GM19438 (cell line): ENCODE measurements at regions not wholly inside any gene's neighbourhood (a gene's known extent, or its start where the extent isn't known, plus 50 kb on each side); places are given as distances from the start of the nearest gene placed in this dataset.
"Not testable (repeated sequence)": the region's sequence is repeated elsewhere in the genome, so short reads cannot be mapped to it uniquely, and the experiment has no call there.

Experiments used
- ATAC-seq: cut with Tn5 transposase; IDR thresholded peaks from one replicate; pipeline ENCODE4 v1.9.1; 2021; ENCODE audit warnings: low read depth; ENCODE audit not compliant: unreplicated experiment

GRCh38 chr3:75237477-75237876, 426.7 kb upstream of the FRG2C start:
- ATAC-seq: no peak

GRCh38 chr3:75241226-75241962, 422.7 kb upstream of the FRG2C start:
- not testable (repeated sequence) for ATAC-seq

GRCh38 chr3:75242012-75242735, 422.0 kb upstream of the FRG2C start:
- no peak for ATAC-seq

- no peak for ATAC-seq
Measured at GRCh38 chr3:75248974-75249373, 415.2 kb upstream of the FRG2C start.

GRCh38 chr3:75254685-75255084, 409.4 kb upstream of the FRG2C start:
- no peak for ATAC-seq

- ATAC-seq: not testable (repeated sequence)
Measured at GRCh38 chr3:75258825-75259683, 405.1 kb upstream of the FRG2C start.

- ATAC-seq: not testable (repeated sequence)
Measured at GRCh38 chr3:75260975-75261374, 403.2 kb upstream of the FRG2C start.

- no peak for ATAC-seq
Measured at GRCh38 chr3:75262661-75263060, 401.5 kb upstream of the FRG2C start.

- ATAC-seq: no peak
Measured at GRCh38 chr3:75265897-75266296, 398.2 kb upstream of the FRG2C start.

- ATAC-seq: not testable (repeated sequence)
Measured at GRCh38 chr3:75268576-75268975, 395.6 kb upstream of the FRG2C start.

GRCh38 chr3:75272237-75272636, 391.9 kb upstream of the FRG2C start:
- ATAC-seq: not testable (repeated sequence)

GRCh38 chr3:75272691-75273090, 391.4 kb upstream of the FRG2C start:
- no peak for ATAC-seq

GRCh38 chr3:75285531-75286148, 378.5 kb upstream of the FRG2C start:
- not testable (repeated sequence) for ATAC-seq

GRCh38 chr3:75288972-75289574, 375.1 kb upstream of the FRG2C start:
- ATAC-seq: not testable (repeated sequence)

- no peak for ATAC-seq
Measured at GRCh38 chr3:75294124-75294523, 370.0 kb upstream of the FRG2C start.

- ATAC-seq: no peak
Measured at GRCh38 chr3:75295013-75295412, 369.1 kb upstream of the FRG2C start.

GRCh38 chr3:75296858-75297257, 367.3 kb upstream of the FRG2C start:
- ATAC-seq: no peak

- no peak for ATAC-seq
Measured at GRCh38 chr3:75300606-75301005, 363.5 kb upstream of the FRG2C start.

GRCh38 chr3:75301050-75301449, 363.1 kb upstream of the FRG2C start:
- not testable (repeated sequence) for ATAC-seq

GRCh38 chr3:75303741-75304140, 360.4 kb upstream of the FRG2C start:
- no peak for ATAC-seq
